Renal pelvis (tissue), 1 donor: ENCODE measurements at regions not wholly inside any gene's neighbourhood (a gene's known extent, or its start where the extent isn't known, plus 50 kb on each side); places are given as distances from the start of the nearest gene placed in this dataset.
A peak's percentile ranks its signal among the peaks of the same experiment; 100 is the strongest.
"Not testable (repeated sequence)": the region's sequence is repeated elsewhere in the genome, so short reads cannot be mapped to it uniquely, and the experiment has no call there.

ENCODE experiments used
- DNase-seq: peaks from one replicate; pipeline ENCODE4 v3.0.0-alpha.2; 2013

- DNase-seq = no peak
These were observed 431.1 kb downstream of the MFSD1 start for GRCh38 chr3:159232966-159233365.

GRCh38 chr3:159233734-159234133 lies 431.9 kb downstream of the MFSD1 start:
- DNase-seq = no peak

- DNase-seq = no peak
These were observed 432.5 kb downstream of the MFSD1 start for GRCh38 chr3:159234306-159234705.

GRCh38 chr3:159236321-159236720 lies 434.5 kb downstream of the MFSD1 start:
- DNase-seq = no peak

GRCh38 chr3:159237226-159237625 lies 435.4 kb downstream of the MFSD1 start:
- DNase-seq = no peak

- DNase-seq = no peak
These were observed 436.8 kb downstream of the MFSD1 start for GRCh38 chr3:159238646-159239045.

GRCh38 chr3:159239059-159239458 lies 437.2 kb downstream of the MFSD1 start:
- no peak for DNase-seq

GRCh38 chr3:159244933-159245332 lies 443.1 kb downstream of the MFSD1 start:
- no peak for DNase-seq

GRCh38 chr3:159245871-159246270 lies 444.0 kb downstream of the MFSD1 start:
- DNase-seq = no peak

- no peak for DNase-seq
These were observed 444.5 kb downstream of the MFSD1 start for GRCh38 chr3:159246385-159246784.

- no peak for DNase-seq
These were observed 447.8 kb downstream of the MFSD1 start for GRCh38 chr3:159249472-159250174.

- no peak for DNase-seq
These were observed 449.1 kb downstream of the MFSD1 start for GRCh38 chr3:159250961-159251360.

- no peak for DNase-seq
These were observed 450.4 kb downstream of the MFSD1 start for GRCh38 chr3:159252274-159252673.

GRCh38 chr3:159252772-159253384 lies 451.0 kb downstream of the MFSD1 start:
- DNase-seq = no peak

- no peak for DNase-seq
These were observed 452.0 kb downstream of the MFSD1 start for GRCh38 chr3:159253860-159254259.

GRCh38 chr3:159257954-159258353 lies 456.1 kb downstream of the MFSD1 start:
- DNase-seq = no peak

- DNase-seq = no peak
These were observed 457.1 kb downstream of the MFSD1 start for GRCh38 chr3:159258934-159259333.

- DNase-seq = peak; percentile 54
These were observed 458.3 kb downstream of the MFSD1 start for GRCh38 chr3:159260049-159260662.

GRCh38 chr3:159261333-159261732 lies 459.5 kb downstream of the MFSD1 start:
- DNase-seq = not testable (repeated sequence)

- peak; percentile 33 for DNase-seq
These were observed 462.1 kb downstream of the MFSD1 start for GRCh38 chr3:159263750-159264553.

GRCh38 chr3:159265705-159266104 lies 463.9 kb downstream of the MFSD1 start:
- no peak for DNase-seq

- peak; percentile 33 for DNase-seq
These were observed 464.9 kb downstream of the MFSD1 start for GRCh38 chr3:159266779-159267178.
